Transverse colon (tissue), 4 donors: ENCODE measurements at regions not wholly inside any gene's neighbourhood (a gene's known extent, or its start where the extent isn't known, plus 50 kb on each side); places are given as distances from the start of the nearest gene placed in this dataset.

ENCODE experiments used
- DNase-seq: peaks from one replicate; pipeline ENCODE4 v3.0.0-alpha.2; 2019
- H3K27ac ChIP-seq, 4 donors: fragments of 200-600 bp; sonication (generic); 2 replicates each; pipeline ENCODE4 v1.5.1; 2016 to 2018; ENCODE audit warnings: inconsistent platforms in 4 of 4
- H3K27me3 ChIP-seq: fragments of 200-600 bp; sonication (generic); 2 replicates; pipeline ENCODE4 v1.5.1; 2017; ENCODE audit warnings: inconsistent platforms
- H3K36me3 ChIP-seq, 4 donors: fragments of 200-600 bp; sonication (generic); 2 replicates each; pipeline ENCODE4 v1.5.1; 2017 to 2019; ENCODE audit warnings: inconsistent platforms in 4 of 4
- H3K4me1 ChIP-seq, 4 donors: fragments of 200-600 bp; sonication (generic); 2 replicates each; pipeline ENCODE4 v1.5.1; 2017 to 2020; ENCODE audit warnings: inconsistent platforms in 4 of 4
- H3K4me3 ChIP-seq, 4 donors: fragments of 200-600 bp; sonication (generic); 1 replicate in 1 of 4; 2 replicates in 3 of 4; pipeline versions ENCODE4 v1.5.1 to v1.6.1; 2017 to 2019; ENCODE audit warnings: inconsistent platforms in 4 of 4
- H3K9me3 ChIP-seq, 2 donors: fragments of 200-600 bp; sonication (generic); 2 replicates each; pipeline ENCODE4 v1.5.1; 2017 to 2019; ENCODE audit warnings: inconsistent platforms in 2 of 2
- CTCF ChIP-seq, 5 experiments: fragments of 200-600 bp in 3 of 5; fragments of 450-650 bp in 2 of 5; sonication (generic) in 3 of 5; IDR thresholded peaks; 1 replicate in 2 of 5; 2 replicates in 3 of 5; pipeline ENCODE4 v1.5.1; 2016 to 2017; ENCODE audit warnings: antibody characterized with exemption in 5 of 5, inconsistent platforms in 3 of 5, mild to moderate bottlenecking in 2 of 5, moderate library complexity in 1 of 5
- EP300 ChIP-seq: sonication (generic); formaldehyde crosslinking; IDR thresholded peaks from one replicate; pipeline ENCODE4 v1.6.1; 2017; ENCODE audit warnings: antibody characterized with exemption, low read depth
- POLR2A ChIP-seq: fragments of 450-650 bp; IDR thresholded peaks from one replicate; pipeline ENCODE4 v1.6.1; 2016; ENCODE audit warnings: antibody characterized with exemption, mild to moderate bottlenecking, moderate library complexity
- POLR2AphosphoS5 ChIP-seq, 3 donors: sonication (generic); formaldehyde crosslinking; IDR thresholded peaks; one replicate each; pipeline ENCODE4 v1.6.1; 2016; ENCODE audit warnings: antibody characterized with exemption in 3 of 3
- WGBS, 2 donors: methylation state at CpG; one replicate each; pipeline ENCODE4 v1.1.5; 2018; ENCODE audit warnings: low coverage in 1 of 2; 5-methylcytosine and 5-hydroxymethylcytosine counted together
- in situ Hi-C, 4 donors: fragments of 200-750 bp; cut with MboI; loops; one replicate each; pipeline versions ENCODE4 v1.15.0 to v1.15.1; 2017; ENCODE audit warnings: low sequenced_read_pairs in 3 of 4, low pct_ligation_motif_present in 1 of 4, low pct_unique_long_range_greater_than_20kb in 1 of 4
- intact Hi-C: fragments of 100-400 bp; cut with DNase I; formaldehyde crosslinking; loops from one replicate; pipeline ENCODE4 v1.15.1; 2023; ENCODE audit warnings: low total_unique reads

GRCh38 chr10:44581996-44582395 lies 197.1 kb upstream of the CXCL12 start:
- H3K36me3 ChIP-seq, result no peaks in the 10 kb centered on the region
- DNase-seq, result no peak
- no peaks in the 10 kb centered on the region for H3K9me3 ChIP-seq
- H3K4me1 ChIP-seq, result no peaks in the 10 kb centered on the region
- 75 to 85% methylated on average over 2 to 8 of the region's 8 CpGs for WGBS, 2 donors
- H3K27ac ChIP-seq, result no peak overlapping the region
- no peak overlapping the region for H3K4me3 ChIP-seq
- no peak for TF ChIP-seq EP300
- TF ChIP-seq POLR2AphosphoS5 (IDR thresholded peaks at IDR 0.05), result no peak
- intact Hi-C loops (no loop called here), in situ Hi-C loops (no loop called here)
- H3K27me3 ChIP-seq, result no peaks in the 10 kb centered on the region

- Histone ChIP-seq H3K9me3 (no peaks in the 10 kb centered on the region), H3K27me3 (no peaks in the 10 kb centered on the region), H3K4me1 (peaks cover 0 to 3% (median 0%) of the 10 kb centered on the region in 4 donors), H3K27ac (no peak overlapping the region), H3K4me3 (no peak overlapping the region), H3K36me3 (no peaks in the 10 kb centered on the region)
- intact Hi-C loops, result no loop called here
- TF ChIP-seq EP300 (no peak), POLR2A (no peak)
- in situ Hi-C loops, result no loop called here
- DNase-seq, result no peak
- WGBS, 2 donors, result 83% methylated on average over 10 of the region's 11 CpGs; no CpG with 5 or more reads in 1 of the 2 donors
These were observed 202.8 kb upstream of the CXCL12 start for GRCh38 chr10:44587488-44588318.

GRCh38 chr10:44589181-44589943 lies 204.5 kb upstream of the CXCL12 start:
- WGBS, 2 donors, result 32 to 57% methylated on average over 3 to 17 of the region's 17 CpGs
- intact Hi-C loops, result no loop called here
- H3K4me3 ChIP-seq, result no peak overlapping the region
- no peak for TF ChIP-seq POLR2A
- no peak for TF ChIP-seq EP300
- no peak for TF ChIP-seq POLR2AphosphoS5 (IDR thresholded peaks at IDR 0.05)
- TF ChIP-seq CTCF (IDR thresholded peaks at IDR 0.05), result no peak
- H3K9me3 ChIP-seq, result no peaks in the 10 kb centered on the region
- H3K4me1 ChIP-seq, result peaks cover 0 to 3% (median 0%) of the 10 kb centered on the region in 4 donors
- in situ Hi-C loops, result no loop called here
- peak overlapping the region in 1 of 4 donors; percentile 9 for H3K27ac ChIP-seq
- no peak for DNase-seq
- H3K27me3 ChIP-seq, result no peaks in the 10 kb centered on the region
- no peaks in the 10 kb centered on the region for H3K36me3 ChIP-seq

GRCh38 chr10:44589944-44590449 lies 205.1 kb upstream of the CXCL12 start:
- TF ChIP-seq EP300 (no peak), POLR2AphosphoS5 (IDR thresholded peaks at IDR 0.05) (no peak), POLR2A (no peak), CTCF (IDR thresholded peaks at IDR 0.05) (no peak)
- in situ Hi-C loops (no loop called here), intact Hi-C loops (no loop called here)
- Histone ChIP-seq H3K27ac (peak overlapping the region in 1 of 4 donors; percentile 9), H3K4me1 (peaks cover 0 to 3% (median 0%) of the 10 kb centered on the region in 4 donors), H3K4me3 (no peak overlapping the region), H3K36me3 (no peaks in the 10 kb centered on the region), H3K27me3 (no peaks in the 10 kb centered on the region), H3K9me3 (no peaks in the 10 kb centered on the region)
- 63% methylated on average over 5 of the region's 5 CpGs; no CpG with 5 or more reads in 1 of the 2 donors for WGBS, 2 donors
- DNase-seq, result no peak

GRCh38 chr10:44591911-44592310 lies 207.0 kb upstream of the CXCL12 start:
- Histone ChIP-seq H3K9me3 (no peaks in the 10 kb centered on the region), H3K27me3 (no peaks in the 10 kb centered on the region), H3K27ac (no peak overlapping the region), H3K4me3 (no peak overlapping the region), H3K4me1 (peaks cover 0 to 3% (median 0%) of the 10 kb centered on the region in 4 donors), H3K36me3 (no peaks in the 10 kb centered on the region)
- no peak for DNase-seq
- in situ Hi-C loops (no loop called here), intact Hi-C loops (no loop called here)
- no peak for TF ChIP-seq POLR2AphosphoS5 (IDR thresholded peaks at IDR 0.05)
- no peak for TF ChIP-seq POLR2A
- TF ChIP-seq CTCF (IDR thresholded peaks at IDR 0.05), result no peak
- no peak for TF ChIP-seq EP300
- 56 to 61% methylated on average over 1 of the region's 1 CpG for WGBS, 2 donors
